ENCODE measurements at regions not wholly inside any gene's neighbourhood (a gene's known extent, or its start where the extent isn't known, plus 50 kb on each side); places are given as distances from the start of the nearest gene placed in this dataset.

DNA sequence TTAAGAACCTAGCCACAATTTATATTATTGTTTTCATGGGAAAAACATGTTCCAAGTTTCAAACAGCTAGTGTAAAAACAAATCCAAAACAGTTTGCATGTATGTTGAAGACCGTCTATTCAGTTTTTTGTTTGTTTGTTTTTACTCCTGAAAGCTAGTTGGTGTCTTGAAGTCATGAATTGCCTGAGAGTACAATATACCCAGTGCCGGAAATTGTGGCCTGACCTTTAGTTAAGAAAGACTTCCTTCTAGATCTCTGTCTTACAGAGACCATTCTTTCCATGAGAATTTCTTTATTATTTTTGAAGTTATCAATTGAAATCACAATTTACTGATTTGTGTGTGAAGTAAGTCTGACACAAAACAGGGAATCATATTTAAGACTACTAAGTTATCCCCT is 474.8 kb downstream of the KCNJ2 start:
- no peaks in the 10 kb centered on the region for H3K9me2 ChIP-seq (ENCODE audit: low read depth, low read length)
- H3K9ac ChIP-seq (ENCODE audit: low read length), result no peak overlapping the region
- no peaks in the 10 kb centered on the region for H3K36me3 ChIP-seq (ENCODE audit: insufficient read depth, low read length)
- H3K27me3 ChIP-seq (ENCODE audit: insufficient read depth, low read length), result no peaks in the 10 kb centered on the region
- no peak overlapping the region for H3K27ac ChIP-seq (ENCODE audit: low read depth, low read length, poor library complexity, severe bottlenecking)
- H2AFZ ChIP-seq (ENCODE audit: low read length), result no peak overlapping the region
- H3K9me3 ChIP-seq (ENCODE audit: low read length), result no peaks in the 10 kb centered on the region
- H4K20me1 ChIP-seq (ENCODE audit: insufficient read depth, low read length), result no peaks in the 10 kb centered on the region
- TF ChIP-seq, protein P1, sequence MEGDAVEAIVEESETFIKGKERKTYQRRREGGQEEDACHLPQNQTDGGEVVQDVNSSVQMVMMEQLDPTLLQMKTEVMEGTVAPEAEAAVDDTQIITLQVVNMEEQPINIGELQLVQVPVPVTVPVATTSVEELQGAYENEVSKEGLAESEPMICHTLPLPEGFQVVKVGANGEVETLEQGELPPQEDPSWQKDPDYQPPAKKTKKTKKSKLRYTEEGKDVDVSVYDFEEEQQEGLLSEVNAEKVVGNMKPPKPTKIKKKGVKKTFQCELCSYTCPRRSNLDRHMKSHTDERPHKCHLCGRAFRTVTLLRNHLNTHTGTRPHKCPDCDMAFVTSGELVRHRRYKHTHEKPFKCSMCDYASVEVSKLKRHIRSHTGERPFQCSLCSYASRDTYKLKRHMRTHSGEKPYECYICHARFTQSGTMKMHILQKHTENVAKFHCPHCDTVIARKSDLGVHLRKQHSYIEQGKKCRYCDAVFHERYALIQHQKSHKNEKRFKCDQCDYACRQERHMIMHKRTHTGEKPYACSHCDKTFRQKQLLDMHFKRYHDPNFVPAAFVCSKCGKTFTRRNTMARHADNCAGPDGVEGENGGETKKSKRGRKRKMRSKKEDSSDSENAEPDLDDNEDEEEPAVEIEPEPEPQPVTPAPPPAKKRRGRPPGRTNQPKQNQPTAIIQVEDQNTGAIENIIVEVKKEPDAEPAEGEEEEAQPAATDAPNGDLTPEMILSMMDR (IDR thresholded peaks at IDR 0.05; ENCODE audit: low read length), result no peak
- TF ChIP-seq EZH2 (IDR thresholded peaks at IDR 0.05; ENCODE audit: borderline replicate concordance, low read length), result no peak
- H3K4me1 ChIP-seq (ENCODE audit: insufficient read depth, low read length, severe bottlenecking), result no peaks in the 10 kb centered on the region
- no peak overlapping the region for H3K4me2 ChIP-seq (ENCODE audit: low read length)
- H3K4me3 ChIP-seq (ENCODE audit: low read depth, low read length, poor library complexity, severe bottlenecking), result no peak overlapping the region
- no peaks in the 10 kb centered on the region for H3F3A ChIP-seq (ENCODE audit: insufficient read depth, low read length)
- H3K79me2 ChIP-seq (ENCODE audit: insufficient read depth, low read length), result no peaks in the 10 kb centered on the region

DNA sequence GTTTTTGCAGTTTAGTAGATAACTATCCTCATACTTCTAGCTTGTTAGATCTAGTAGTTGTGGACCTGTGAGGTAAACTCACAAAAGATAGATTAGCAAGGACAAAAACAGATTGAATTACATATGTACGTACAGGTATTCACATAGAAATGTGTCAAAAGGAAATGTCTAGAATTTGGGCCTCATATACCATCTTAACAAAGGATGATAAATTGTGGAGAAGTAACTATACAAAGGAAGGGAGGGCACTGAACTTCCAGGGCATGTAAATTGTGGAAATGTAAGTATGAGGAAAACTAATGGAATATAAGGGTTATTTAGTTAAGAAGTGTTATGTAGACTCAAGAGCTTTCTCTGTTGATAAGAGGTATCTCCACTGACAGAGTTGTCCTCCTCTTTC is 477.3 kb downstream of the KCNJ2 start:
- Histone ChIP-seq H3K9me3 (ENCODE audit: low read length) (no peaks in the 10 kb centered on the region), H3K4me3 (ENCODE audit: low read depth, low read length, poor library complexity, severe bottlenecking) (no peak overlapping the region), H3K79me2 (ENCODE audit: insufficient read depth, low read length) (no peaks in the 10 kb centered on the region), H2AFZ (ENCODE audit: low read length) (no peak overlapping the region), H3K9ac (ENCODE audit: low read length) (no peak overlapping the region), H3K9me2 (ENCODE audit: low read depth, low read length) (no peaks in the 10 kb centered on the region), H3K36me3 (ENCODE audit: insufficient read depth, low read length) (no peaks in the 10 kb centered on the region), H3F3A (ENCODE audit: insufficient read depth, low read length) (no peaks in the 10 kb centered on the region), H3K27ac (ENCODE audit: low read depth, low read length, poor library complexity, severe bottlenecking) (no peak overlapping the region), H3K4me1 (ENCODE audit: insufficient read depth, low read length, severe bottlenecking) (no peaks in the 10 kb centered on the region), H3K27me3 (ENCODE audit: insufficient read depth, low read length) (no peaks in the 10 kb centered on the region), H3K4me2 (ENCODE audit: low read length) (no peak overlapping the region), H4K20me1 (ENCODE audit: insufficient read depth, low read length) (no peaks in the 10 kb centered on the region)
- no peak for TF ChIP-seq EZH2 (IDR thresholded peaks at IDR 0.05; ENCODE audit: borderline replicate concordance, low read length)
- TF ChIP-seq, protein P1 (IDR thresholded peaks at IDR 0.05; ENCODE audit: low read length), result no peak

DNA sequence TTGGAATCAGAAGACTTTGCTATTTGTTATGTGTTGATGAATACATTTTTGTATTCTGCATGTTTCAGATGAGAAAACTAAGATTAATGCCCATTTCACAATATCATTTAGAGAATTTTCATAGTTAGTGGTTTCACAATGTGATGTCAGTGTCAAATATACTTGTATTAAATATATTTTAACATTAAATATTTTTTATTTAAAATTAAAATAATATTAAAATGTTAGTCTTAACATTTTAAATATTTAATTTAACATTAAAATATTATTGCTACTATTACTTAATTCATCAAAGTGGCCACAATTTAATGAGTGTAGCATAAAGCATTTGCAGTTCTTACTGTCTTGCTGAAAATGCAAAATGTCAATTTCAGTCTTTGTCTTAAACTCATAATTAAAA is 478.8 kb downstream of the KCNJ2 start:
- H3K9me3 ChIP-seq (ENCODE audit: low read length), result no peaks in the 10 kb centered on the region
- H2AFZ ChIP-seq (ENCODE audit: low read length), result no peak overlapping the region
- H3K9me2 ChIP-seq (ENCODE audit: low read depth, low read length), result no peaks in the 10 kb centered on the region
- H3K4me3 ChIP-seq (ENCODE audit: low read depth, low read length, poor library complexity, severe bottlenecking), result no peak overlapping the region
- no peaks in the 10 kb centered on the region for H3K36me3 ChIP-seq (ENCODE audit: insufficient read depth, low read length)
- H3K27me3 ChIP-seq (ENCODE audit: insufficient read depth, low read length), result no peaks in the 10 kb centered on the region
- H3K4me2 ChIP-seq (ENCODE audit: low read length), result no peak overlapping the region
- no peaks in the 10 kb centered on the region for H3K79me2 ChIP-seq (ENCODE audit: insufficient read depth, low read length)
- no peaks in the 10 kb centered on the region for H3K4me1 ChIP-seq (ENCODE audit: insufficient read depth, low read length, severe bottlenecking)
- no peaks in the 10 kb centered on the region for H4K20me1 ChIP-seq (ENCODE audit: insufficient read depth, low read length)
- no peak overlapping the region for H3K9ac ChIP-seq (ENCODE audit: low read length)
- no peaks in the 10 kb centered on the region for H3F3A ChIP-seq (ENCODE audit: insufficient read depth, low read length)
- no peak overlapping the region for H3K27ac ChIP-seq (ENCODE audit: low read depth, low read length, poor library complexity, severe bottlenecking)
- TF ChIP-seq EZH2 (IDR thresholded peaks at IDR 0.05; ENCODE audit: borderline replicate concordance, low read length), result no peak
- TF ChIP-seq, protein P1 (IDR thresholded peaks at IDR 0.05; ENCODE audit: low read length), result no peak

All from OCI-LY1 (cell line).